Spleen (tissue), 11 donors: ENCODE measurements at regions not wholly inside any gene's neighbourhood (a gene's known extent, or its start where the extent isn't known, plus 50 kb on each side); places are given as distances from the start of the nearest gene placed in this dataset.

Experiments used
- DNase-seq: peaks from one replicate; pipeline ENCODE4 v3.0.0-alpha.2; 2020
- H3K27ac ChIP-seq, 8 donors: fragments of 200-600 bp; sonication (generic) in 7 of 8; 1 replicate in 4 of 8; 2 replicates in 4 of 8; pipeline versions ENCODE4 v1.5.0 to v1.8.0; 2016 to 2021; ENCODE audit warnings: inconsistent platforms in 4 of 8, mild to moderate bottlenecking in 4 of 8, moderate library complexity in 1 of 8
- H3K27me3 ChIP-seq, 7 donors: fragments of 200-600 bp; sonication (generic) in 6 of 7; replicated peaks in 1 of 7; 1 replicate in 4 of 7; 2 replicates in 3 of 7; pipeline versions ENCODE4 v1.5.0 to v1.8.0; 2016 to 2021; ENCODE audit warnings: inconsistent platforms in 3 of 7, mild to moderate bottlenecking in 1 of 7
- H3K36me3 ChIP-seq, 6 donors: fragments of 200-600 bp; sonication (generic) in 5 of 6; 1 replicate in 4 of 6; 2 replicates in 2 of 6; pipeline versions ENCODE4 v1.5.0 to v1.8.0; 2016 to 2021; ENCODE audit warnings: inconsistent platforms in 2 of 6
- H3K4me1 ChIP-seq, 6 donors: fragments of 200-600 bp; sonication (generic) in 5 of 6; 1 replicate in 3 of 6; 2 replicates in 3 of 6; pipeline versions ENCODE4 v1.5.0 to v1.8.0; 2016 to 2021; ENCODE audit warnings: inconsistent platforms in 3 of 6
- H3K4me3 ChIP-seq, 8 donors: fragments of 200-600 bp; sonication (generic) in 7 of 8; 1 replicate in 4 of 8; 2 replicates in 4 of 8; pipeline versions ENCODE4 v1.5.0 to v1.8.0; 2016 to 2021; ENCODE audit warnings: inconsistent platforms in 4 of 8, mild to moderate bottlenecking in 4 of 8, moderate library complexity in 2 of 8
- H3K9me3 ChIP-seq, 8 donors: fragments of 200-600 bp; sonication (generic) in 7 of 8; 1 replicate in 4 of 8; 2 replicates in 4 of 8; pipeline versions ENCODE4 v1.5.0 to v1.8.0; 2016 to 2021; ENCODE audit warnings: inconsistent platforms in 4 of 8
- POLR2A ChIP-seq, 3 donors: fragments of 450-650 bp; IDR thresholded peaks; one replicate each; pipeline ENCODE4 v1.5.1; 2017; ENCODE audit warnings: antibody characterized with exemption in 3 of 3, mild to moderate bottlenecking in 1 of 3
- POLR2AphosphoS5 ChIP-seq, 3 donors: sonication (generic); formaldehyde crosslinking; IDR thresholded peaks; one replicate each; pipeline ENCODE4 v1.5.1; 2017; ENCODE audit warnings: antibody characterized with exemption in 3 of 3
- WGBS, 5 donors: extraction: QIAGEN DNeasy Blood & Tissue Kit in 3 of 5; methylation state at CpG; one replicate each; pipeline versions ENCODE4 v1.1.5 to v1.1.7; 2013 to 2018; 5-methylcytosine and 5-hydroxymethylcytosine counted together
- intact Hi-C: fragments of 100-400 bp; cut with DNase I; formaldehyde crosslinking; loops from one replicate; pipeline ENCODE4 v1.15.0; 2023; ENCODE audit warnings: low total_unique reads
- TF ChIP-seq, protein P1 (sequence below), 11 experiments: fragments of 200-600 bp in 7 of 11; fragments of 450-650 bp in 4 of 11; sonication (generic) in 4 of 11; IDR thresholded peaks in 8 of 11; conservative IDR thresholded peaks in 3 of 11; 1 replicate in 7 of 11; 2 replicates in 4 of 11; pipeline versions ENCODE4 v1.4.0 to v1.8.0; 2016 to 2021; ENCODE audit warnings: antibody characterized with exemption in 11 of 11, inconsistent platforms in 4 of 11, mild to moderate bottlenecking in 1 of 11
- donor health status: healthy with polysubstance abuse.
- donor health status: DM: no; HTN: no; CAD: no; lungs with moderate emphysema.
- donor health status: DM: no; HTN: no; CAD: no.
- donor health status: Bipolar disorder and iron deficiency.
- donor health status: healthy.
- donor health status: DM: no; HTN: no; CAD: no.
- donor health status: DM: yes; HTN: yes; CAD: no.

DNA sequence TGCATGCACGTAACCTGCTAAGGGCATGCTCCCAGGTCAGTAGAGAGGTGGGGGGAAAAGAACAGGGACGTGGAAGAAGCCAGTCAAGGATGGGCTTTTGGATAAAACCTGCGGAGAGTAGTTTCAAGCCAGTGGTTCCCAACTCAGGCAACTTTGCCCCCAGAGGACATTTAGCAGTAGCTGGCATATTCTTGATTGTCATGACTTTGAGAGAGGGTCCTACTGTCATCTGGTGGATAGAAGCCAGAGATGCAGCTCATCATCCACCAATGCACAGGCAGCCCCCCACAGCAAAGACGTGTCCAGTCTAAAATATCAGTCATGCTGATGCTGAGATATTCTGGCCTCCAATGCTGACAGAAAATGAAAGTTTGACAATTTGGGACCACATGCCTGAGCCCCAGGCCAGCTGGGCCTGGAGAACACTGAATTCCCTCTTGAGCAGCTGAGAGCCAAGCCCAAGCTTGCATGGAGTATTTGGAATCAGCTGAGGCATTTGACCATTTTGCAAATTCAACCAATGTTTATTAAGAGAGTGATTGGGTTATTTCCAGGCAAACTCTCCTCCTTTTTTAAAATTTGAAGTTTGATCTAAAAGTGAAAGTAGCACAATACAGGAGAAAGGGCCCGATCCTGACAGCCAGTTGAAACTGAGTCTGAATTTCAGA is 110.0 kb upstream of the C7orf33 start:
- Histone ChIP-seq H3K4me1 (peaks cover 0 to 13% (median 2%) of the 10 kb centered on the region in 6 donors), H3K27me3 (no peaks in the 10 kb centered on the region), H3K36me3 (no peaks in the 10 kb centered on the region), H3K9me3 (no peaks in the 10 kb centered on the region), H3K4me3 (no peak overlapping the region), H3K27ac (peak overlapping the region in 3 of 8 donors; percentile 20 to 27 (median 24))
- intact Hi-C loops: no loop called here
- TF ChIP-seq, protein P1, sequence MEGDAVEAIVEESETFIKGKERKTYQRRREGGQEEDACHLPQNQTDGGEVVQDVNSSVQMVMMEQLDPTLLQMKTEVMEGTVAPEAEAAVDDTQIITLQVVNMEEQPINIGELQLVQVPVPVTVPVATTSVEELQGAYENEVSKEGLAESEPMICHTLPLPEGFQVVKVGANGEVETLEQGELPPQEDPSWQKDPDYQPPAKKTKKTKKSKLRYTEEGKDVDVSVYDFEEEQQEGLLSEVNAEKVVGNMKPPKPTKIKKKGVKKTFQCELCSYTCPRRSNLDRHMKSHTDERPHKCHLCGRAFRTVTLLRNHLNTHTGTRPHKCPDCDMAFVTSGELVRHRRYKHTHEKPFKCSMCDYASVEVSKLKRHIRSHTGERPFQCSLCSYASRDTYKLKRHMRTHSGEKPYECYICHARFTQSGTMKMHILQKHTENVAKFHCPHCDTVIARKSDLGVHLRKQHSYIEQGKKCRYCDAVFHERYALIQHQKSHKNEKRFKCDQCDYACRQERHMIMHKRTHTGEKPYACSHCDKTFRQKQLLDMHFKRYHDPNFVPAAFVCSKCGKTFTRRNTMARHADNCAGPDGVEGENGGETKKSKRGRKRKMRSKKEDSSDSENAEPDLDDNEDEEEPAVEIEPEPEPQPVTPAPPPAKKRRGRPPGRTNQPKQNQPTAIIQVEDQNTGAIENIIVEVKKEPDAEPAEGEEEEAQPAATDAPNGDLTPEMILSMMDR (IDR thresholded peaks at IDR 0.05 in 8 of 11, conservative IDR thresholded peaks at IDR 0.05 in 3 of 11): no peak
- TF ChIP-seq POLR2AphosphoS5 (IDR thresholded peaks at IDR 0.05) (no peak), POLR2A (IDR thresholded peaks at IDR 0.05) (no peak)
- WGBS, 5 donors: 75 to 86% (median 80%) methylated on average over 4 to 5 of the region's 5 CpGs
- no peak for DNase-seq

DNA sequence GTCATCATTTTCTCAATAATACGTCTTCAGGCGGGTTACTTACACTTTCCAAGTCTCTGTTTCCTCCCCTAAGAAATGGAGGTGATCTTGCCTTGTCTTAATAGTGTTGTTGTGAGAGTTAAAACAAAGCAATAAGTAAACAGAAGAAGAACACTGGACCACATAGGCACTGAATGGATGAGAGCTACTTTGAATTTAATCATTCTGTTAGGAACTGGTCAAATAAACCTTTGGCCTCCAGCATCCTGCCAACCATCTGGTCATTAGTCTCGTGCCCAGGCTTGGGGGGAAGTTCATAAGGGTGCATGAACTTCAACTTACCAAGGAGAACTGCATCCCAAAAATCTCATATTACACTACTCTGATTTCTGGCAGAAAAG is 109.4 kb upstream of the C7orf33 start:
- H3K27me3 ChIP-seq: no peaks in the 10 kb centered on the region
- H3K36me3 ChIP-seq: no peaks in the 10 kb centered on the region
- peaks cover 0 to 13% (median 2%) of the 10 kb centered on the region in 6 donors for H3K4me1 ChIP-seq
- WGBS, 5 donors: 39 to 63% (median 50%) methylated on average over 3 of the region's 3 CpGs
- intact Hi-C loops: no loop called here
- no peaks in the 10 kb centered on the region for H3K9me3 ChIP-seq
- TF ChIP-seq POLR2AphosphoS5 (IDR thresholded peaks at IDR 0.05): no peak
- H3K4me3 ChIP-seq: no peak overlapping the region
- peak overlapping the region in 3 of 8 donors; percentile 20 to 27 (median 24) for H3K27ac ChIP-seq
- DNase-seq: no peak

DNA sequence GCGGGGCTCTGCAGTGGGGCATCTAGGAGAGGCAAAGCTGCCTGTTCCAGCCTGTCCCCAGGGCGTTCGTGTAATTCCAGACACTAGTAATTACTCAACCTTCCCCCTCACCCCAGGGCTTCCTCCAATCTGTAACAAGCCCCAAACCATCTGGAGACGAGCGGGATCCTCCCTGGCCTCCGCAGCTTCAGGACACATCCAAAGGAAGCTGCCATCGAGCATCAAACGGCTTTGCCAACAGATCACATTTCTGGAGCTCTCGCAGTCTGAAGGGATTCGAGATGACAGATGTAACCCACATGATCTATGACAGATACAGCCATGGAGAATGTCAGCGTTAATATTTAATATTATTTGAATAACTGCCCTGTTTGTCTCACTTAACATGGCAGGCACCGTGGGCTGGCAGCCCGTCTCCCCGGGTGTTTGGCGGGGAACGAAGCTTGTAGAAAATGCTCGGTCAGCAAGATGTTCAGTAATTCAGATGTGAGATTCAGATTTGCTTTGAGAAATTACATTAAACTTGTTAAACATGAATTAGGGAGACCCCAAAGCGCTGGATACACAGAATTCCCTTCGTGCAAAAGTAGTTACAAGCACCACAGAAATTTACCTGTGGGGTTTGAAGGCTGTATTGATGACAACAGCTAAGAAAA is 108.5 kb upstream of the C7orf33 start:
- Histone ChIP-seq H3K4me1 (peaks cover 0 to 13% (median 2%) of the 10 kb centered on the region in 6 donors), H3K27ac (no peak overlapping the region), H3K36me3 (no peaks in the 10 kb centered on the region), H3K4me3 (no peak overlapping the region), H3K9me3 (no peaks in the 10 kb centered on the region), H3K27me3 (no peaks in the 10 kb centered on the region)
- intact Hi-C loops: no loop called here
- WGBS, 5 donors: 85 to 90% (median 88%) methylated on average over 19 of the region's 19 CpGs
- no peak for TF ChIP-seq POLR2A (IDR thresholded peaks at IDR 0.05)
- no peak for TF ChIP-seq POLR2AphosphoS5 (IDR thresholded peaks at IDR 0.05)
- TF ChIP-seq, protein P1 (IDR thresholded peaks at IDR 0.05 in 8 of 11, conservative IDR thresholded peaks at IDR 0.05 in 3 of 11): no peak
- DNase-seq: no peak

DNA sequence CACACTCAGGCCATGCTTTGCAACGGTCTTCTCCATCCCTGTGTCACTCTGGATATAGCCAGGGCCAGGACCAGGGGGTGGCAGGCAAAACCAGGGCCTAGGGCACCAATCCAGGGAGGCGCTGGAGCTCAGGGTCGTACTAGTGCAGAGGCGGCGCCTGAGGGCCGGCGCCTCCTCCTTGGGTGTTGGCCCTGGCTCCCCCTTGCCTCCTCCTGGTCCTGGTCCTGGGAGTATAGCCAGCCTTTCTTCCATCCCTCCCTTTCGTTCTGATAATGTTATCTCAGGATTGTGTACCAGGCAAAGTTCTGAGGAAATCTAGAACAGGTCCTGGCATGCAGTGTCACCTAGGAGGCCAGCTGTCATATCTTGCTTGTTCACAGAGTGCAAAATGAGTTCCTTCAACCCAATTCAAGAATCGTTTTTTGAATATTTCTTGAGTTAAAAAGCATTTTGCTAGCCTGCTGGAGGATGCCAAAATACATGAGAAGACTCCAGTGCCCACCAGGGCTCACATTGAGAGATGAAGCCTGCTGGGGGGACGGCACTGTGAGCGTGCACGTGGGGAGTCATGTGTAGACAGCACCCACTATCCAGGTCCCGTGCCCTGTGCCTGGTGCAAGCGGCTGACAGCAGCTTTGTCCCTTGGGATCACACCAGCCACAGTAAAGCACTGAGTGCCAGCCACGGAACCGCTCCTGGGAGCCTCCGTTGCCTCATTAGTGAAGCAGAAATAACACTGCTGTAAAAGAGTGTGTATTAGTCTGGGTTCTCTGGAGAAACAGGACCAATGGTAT is 106.9 kb upstream of the C7orf33 start:
- H3K4me3 ChIP-seq: no peak overlapping the region
- intact Hi-C loops: no loop called here
- no peaks in the 10 kb centered on the region for H3K36me3 ChIP-seq
- H3K9me3 ChIP-seq: no peaks in the 10 kb centered on the region
- WGBS, 5 donors: 80 to 91% (median 85%) methylated on average over 16 to 17 of the region's 17 CpGs
- DNase-seq: no peak
- TF ChIP-seq, protein P1 (IDR thresholded peaks at IDR 0.05 in 8 of 11, conservative IDR thresholded peaks at IDR 0.05 in 3 of 11): no peak
- TF ChIP-seq POLR2AphosphoS5 (IDR thresholded peaks at IDR 0.05): no peak
- TF ChIP-seq POLR2A (IDR thresholded peaks at IDR 0.05): no peak
- peaks cover 0 to 13% (median 2%) of the 10 kb centered on the region in 6 donors for H3K4me1 ChIP-seq
- H3K27me3 ChIP-seq: no peaks in the 10 kb centered on the region
- H3K27ac ChIP-seq: no peak overlapping the region
